Transverse colon (tissue), 4 donors: ENCODE measurements at regions not wholly inside any gene's neighbourhood (a gene's known extent, or its start where the extent isn't known, plus 50 kb on each side); places are given as distances from the start of the nearest gene placed in this dataset.

Experiments used
- CTCF ChIP-seq, 5 experiments: fragments of 200-600 bp in 3 of 5; fragments of 450-650 bp in 2 of 5; sonication (generic) in 3 of 5; IDR thresholded peaks; 1 replicate in 2 of 5; 2 replicates in 3 of 5; pipeline ENCODE4 v1.5.1; 2016 to 2017; ENCODE audit warnings: antibody characterized with exemption in 5 of 5, inconsistent platforms in 3 of 5, mild to moderate bottlenecking in 2 of 5, moderate library complexity in 1 of 5
- POLR2A ChIP-seq: fragments of 450-650 bp; IDR thresholded peaks from one replicate; pipeline ENCODE4 v1.6.1; 2016; ENCODE audit warnings: antibody characterized with exemption, mild to moderate bottlenecking, moderate library complexity
- POLR2AphosphoS5 ChIP-seq, 3 donors: sonication (generic); formaldehyde crosslinking; IDR thresholded peaks; one replicate each; pipeline ENCODE4 v1.6.1; 2016; ENCODE audit warnings: antibody characterized with exemption in 3 of 3

GRCh38 chr3:166372571-166373106, 535.4 kb upstream of the BCHE start:
- TF ChIP-seq CTCF (IDR thresholded peaks at IDR 0.05) (no peak), POLR2A (no peak), POLR2AphosphoS5 (IDR thresholded peaks at IDR 0.05) (no peak)
